Fibroblast of upper back skin (primary cell): ENCODE measurements at regions not wholly inside any gene's neighbourhood (a gene's known extent, or its start where the extent isn't known, plus 50 kb on each side); places are given as distances from the start of the nearest gene placed in this dataset.
"Not testable (repeated sequence)": the region's sequence is repeated elsewhere in the genome, so short reads cannot be mapped to it uniquely, and the experiment has no call there.

Experiments
- DNase-seq: peaks from one replicate; pipeline ENCODE4 v3.0.0-alpha.2; 2013

- no peak for DNase-seq
Observed at GRCh38 chr3:162677475-162677874, 1180.9 kb downstream of the OTOL1 start.

- DNase-seq = no peak
Observed at GRCh38 chr3:162678941-162679340, 1182.3 kb downstream of the OTOL1 start.

DNA sequence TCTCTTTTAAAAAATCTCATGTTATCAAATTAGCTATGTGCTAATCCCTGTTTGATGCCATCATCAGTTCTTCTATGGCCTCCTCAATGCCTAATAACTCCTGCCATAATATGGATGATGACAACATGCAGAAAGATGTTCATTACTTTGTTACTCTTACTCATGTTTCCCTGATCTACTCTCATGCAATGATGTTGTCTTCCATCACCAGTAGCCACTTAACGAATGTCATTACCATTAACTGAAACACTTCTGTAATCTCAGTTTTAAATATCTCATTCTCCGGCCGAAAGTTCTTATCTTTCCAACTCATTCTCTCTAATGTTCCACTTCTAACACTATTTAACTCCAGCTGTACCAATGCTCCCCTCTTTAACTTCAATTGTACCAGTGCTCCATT, 1187.7 kb downstream of the OTOL1 start:
- DNase-seq = no peak

DNA sequence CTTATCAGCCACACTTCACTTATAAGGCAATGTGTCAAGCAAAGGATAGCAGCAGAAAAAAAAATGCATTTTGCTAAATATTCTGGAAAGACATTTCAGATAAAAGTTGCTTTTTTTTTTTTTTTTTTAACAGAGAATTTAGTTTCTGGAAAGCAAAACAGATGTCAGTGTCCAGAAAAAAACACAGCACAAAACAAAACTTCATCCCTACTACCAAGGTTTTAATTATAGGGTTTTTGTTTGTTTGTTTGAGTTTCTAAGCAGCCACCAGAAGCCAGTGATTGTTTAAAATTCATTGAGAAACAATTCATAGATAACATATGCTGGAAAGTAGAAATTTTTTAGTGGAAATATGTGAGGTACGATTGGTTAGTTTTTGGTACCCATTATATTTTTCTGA, 1202.7 kb downstream of the OTOL1 start:
- no peak for DNase-seq

- no peak for DNase-seq
Observed at GRCh38 chr3:162701211-162701610, 1204.6 kb downstream of the OTOL1 start.

- DNase-seq = no peak
Observed at GRCh38 chr3:162702768-162703385, 1206.3 kb downstream of the OTOL1 start.

GRCh38 chr3:162704238-162704637, 1207.6 kb downstream of the OTOL1 start:
- no peak for DNase-seq

DNA sequence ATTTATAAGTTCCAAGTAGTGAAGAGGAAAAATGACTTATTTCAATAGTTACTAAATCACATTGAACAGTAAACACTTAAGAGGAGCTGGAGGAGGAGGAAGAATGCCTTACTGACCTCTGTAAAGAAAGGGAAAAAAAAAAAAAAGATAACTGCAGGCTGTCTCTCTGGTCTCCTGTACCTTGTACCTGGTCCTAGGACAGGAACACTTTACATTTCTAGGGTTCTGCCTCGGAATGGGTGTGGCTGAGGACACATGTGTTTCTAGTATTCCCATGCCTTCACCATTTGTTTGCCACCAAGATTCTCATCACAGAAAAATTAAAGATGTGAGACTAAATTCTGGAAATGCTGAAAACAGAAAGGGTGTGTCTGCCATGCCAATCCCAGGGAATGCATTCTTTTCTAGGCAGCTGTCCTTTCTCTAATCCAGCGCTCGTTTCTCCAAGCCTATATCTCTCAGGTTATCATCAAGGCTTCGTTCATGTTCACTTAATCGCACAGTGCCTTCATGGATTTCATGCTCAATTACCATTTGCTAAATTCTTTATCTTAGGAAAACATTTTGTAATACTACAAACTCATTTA, 1208.3 kb downstream of the OTOL1 start:
- DNase-seq = no peak

DNA sequence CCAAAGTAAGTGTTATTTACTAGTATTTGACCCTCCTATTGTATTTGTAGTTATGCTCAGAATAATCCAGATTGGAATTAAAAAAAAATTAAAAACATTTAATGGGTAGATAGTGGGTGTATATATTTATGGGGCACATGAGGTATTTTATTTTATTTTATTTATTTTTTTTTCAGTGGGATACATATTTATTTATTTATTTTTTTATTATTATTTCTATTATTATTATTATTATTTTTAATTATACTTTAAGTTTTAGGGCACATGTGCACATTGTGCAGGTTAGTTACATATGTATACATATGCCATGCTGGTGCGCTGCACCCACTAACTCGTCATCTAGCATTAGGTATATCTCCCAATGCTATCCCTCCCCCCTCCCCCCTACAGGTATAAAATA, 1211.8 kb downstream of the OTOL1 start:
- DNase-seq = not testable (repeated sequence)

- DNase-seq = peak; percentile 45
Observed at GRCh38 chr3:162708942-162709706, 1212.5 kb downstream of the OTOL1 start.

GRCh38 chr3:162710332-162711112, 1213.9 kb downstream of the OTOL1 start:
- DNase-seq = no peak

GRCh38 chr3:162717074-162717473, 1220.5 kb downstream of the OTOL1 start:
- DNase-seq = not testable (repeated sequence)

DNA sequence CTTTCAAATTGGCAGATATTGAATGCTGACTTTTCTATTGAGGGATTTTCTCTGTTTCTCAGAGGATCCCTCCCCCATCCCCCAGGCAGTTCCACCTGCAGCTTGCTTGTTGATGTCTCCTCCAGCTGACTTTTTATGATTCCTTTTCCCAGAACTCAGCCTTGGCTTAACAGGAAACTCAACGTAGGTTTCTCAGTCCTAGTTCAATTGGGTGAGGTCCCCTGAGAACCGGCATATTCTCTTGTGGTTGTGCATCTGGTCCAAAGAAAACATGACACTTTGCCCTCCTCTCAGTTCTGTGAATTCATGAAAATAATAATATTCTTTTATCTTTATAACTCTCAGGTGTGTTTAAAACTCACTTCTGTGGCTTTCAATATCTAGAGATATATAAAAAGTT, 1222.1 kb downstream of the OTOL1 start:
- no peak for DNase-seq

DNA sequence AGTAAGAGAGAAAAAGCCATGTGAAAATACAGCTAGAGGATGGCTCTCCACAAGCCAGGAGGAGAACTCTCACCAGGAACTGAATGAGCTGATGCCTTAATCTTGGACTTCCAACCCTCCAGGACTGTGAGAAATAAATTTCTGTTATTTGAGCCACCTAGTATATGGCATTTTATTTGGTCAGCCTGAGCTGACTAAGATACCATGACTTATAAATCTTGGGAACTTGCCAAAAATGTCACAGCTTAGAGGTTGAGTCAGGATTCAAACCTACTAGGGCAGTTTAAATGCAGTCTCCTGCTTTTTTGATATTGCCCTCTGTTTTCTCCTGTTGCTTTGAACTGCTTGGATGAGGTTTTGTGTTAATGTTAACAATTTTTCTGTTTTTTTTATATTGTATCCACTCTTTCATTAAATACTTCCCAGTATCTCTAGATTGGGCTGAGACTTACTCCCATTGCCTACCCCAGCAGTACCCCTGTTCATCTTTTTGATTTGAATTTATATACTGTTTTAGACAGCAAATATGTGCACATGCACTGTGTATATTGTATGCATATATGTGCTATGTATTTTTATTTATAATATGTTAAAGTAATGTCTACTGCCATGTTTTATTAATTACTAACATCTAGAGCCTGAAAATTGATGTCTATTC, 1223.2 kb downstream of the OTOL1 start:
- DNase-seq = peak; percentile 94

- no peak for DNase-seq
Observed at GRCh38 chr3:162721736-162722135, 1225.1 kb downstream of the OTOL1 start.

GRCh38 chr3:162722337-162722736, 1225.7 kb downstream of the OTOL1 start:
- DNase-seq = no peak

- not testable (repeated sequence) for DNase-seq
Observed at GRCh38 chr3:162722796-162723195, 1226.2 kb downstream of the OTOL1 start.

GRCh38 chr3:162729686-162730085, 1233.1 kb downstream of the OTOL1 start:
- peak; percentile 12 for DNase-seq

- not testable (repeated sequence) for DNase-seq
Observed at GRCh38 chr3:162731961-162732360, 1235.4 kb downstream of the OTOL1 start.

GRCh38 chr3:162738784-162739183, 1242.2 kb downstream of the OTOL1 start:
- no peak for DNase-seq

- no peak for DNase-seq
Observed at GRCh38 chr3:162740941-162741596, 1244.5 kb downstream of the OTOL1 start.

DNA sequence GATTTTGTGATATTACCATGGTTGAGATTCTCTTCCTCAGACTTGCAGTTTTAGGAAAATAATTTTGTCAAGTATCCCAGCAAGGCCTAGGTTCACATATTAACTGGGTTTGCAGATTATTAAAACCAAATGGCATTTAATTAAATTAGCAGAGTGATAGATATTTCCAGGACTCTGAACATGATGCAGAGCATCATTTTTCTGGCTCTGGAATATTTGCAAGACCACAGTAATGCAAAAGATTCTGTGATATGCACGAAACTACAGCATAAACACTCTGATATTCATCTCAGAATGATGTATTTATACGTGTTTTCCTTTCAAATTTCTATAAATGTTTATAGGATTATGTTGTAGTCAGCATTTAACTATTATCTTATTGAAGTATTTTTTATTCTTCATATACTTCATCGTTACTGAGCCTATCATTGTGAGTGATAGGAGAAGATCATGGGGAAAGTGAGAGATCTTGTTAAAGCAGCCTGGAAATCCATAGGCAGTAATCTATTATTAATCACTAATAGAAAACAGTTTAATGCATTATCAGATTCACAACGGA, 1245.6 kb downstream of the OTOL1 start:
- DNase-seq = peak; percentile 14
